H9 (cell line): ENCODE measurements at regions not wholly inside any gene's neighbourhood (a gene's known extent, or its start where the extent isn't known, plus 50 kb on each side); places are given as distances from the start of the nearest gene placed in this dataset.

Experiments used
- DNase-seq: peaks from one replicate; pipeline ENCODE4 v3.0.0-alpha.2; 2017
- H2AFZ ChIP-seq: one replicate; pipeline ENCODE4 v1.6.1; 2013; ENCODE audit warnings: mild to moderate bottlenecking, low read length, control low read depth, moderate library complexity
- H2AK5ac ChIP-seq: 2 replicates; pipeline ENCODE4 v1.6.1; 2013; ENCODE audit warnings: low read length, control low read depth, mixed read lengths; ENCODE audit not compliant: insufficient read length
- H2BK120ac ChIP-seq: one replicate; pipeline ENCODE4 v1.6.1; 2013; ENCODE audit warnings: low read depth, mild to moderate bottlenecking, low read length, control low read depth, inconsistent platforms; ENCODE audit not compliant: poor library complexity, severe bottlenecking
- H2BK12ac ChIP-seq: 2 replicates; pipeline ENCODE4 v1.6.1; 2013; ENCODE audit warnings: low read length, control low read depth, mixed read lengths, low read depth; ENCODE audit not compliant: insufficient read length
- H2BK15ac ChIP-seq: 2 replicates; pipeline ENCODE4 v1.6.1; 2013; ENCODE audit warnings: low read depth, low read length, control low read depth
- H2BK20ac ChIP-seq: one replicate; pipeline ENCODE4 v1.6.1; 2013; ENCODE audit warnings: low read depth, mild to moderate bottlenecking, low read length, control low read depth, inconsistent platforms; ENCODE audit not compliant: poor library complexity, severe bottlenecking
- H2BK5ac ChIP-seq: 2 replicates; pipeline ENCODE4 v1.6.1; 2013; ENCODE audit warnings: low read length, control low read depth, mixed read lengths; ENCODE audit not compliant: insufficient read length
- H3K14ac ChIP-seq: 2 replicates; pipeline ENCODE4 v1.6.1; 2013; ENCODE audit warnings: low read length, control low read depth; ENCODE audit not compliant: insufficient read depth
- H3K18ac ChIP-seq: 2 replicates; pipeline ENCODE4 v1.6.1; 2013; ENCODE audit warnings: low read depth, mild to moderate bottlenecking, mixed read lengths, low read length, control low read depth; ENCODE audit not compliant: insufficient read length
- H3K23ac ChIP-seq: 2 replicates; pipeline ENCODE4 v1.6.1; 2013; ENCODE audit warnings: low read length, control low read depth, mixed read lengths, low read depth; ENCODE audit not compliant: insufficient read length
- H3K23me2 ChIP-seq: 2 replicates; pipeline ENCODE4 v1.6.1; 2013; ENCODE audit warnings: low read depth, mild to moderate bottlenecking, mixed read lengths, low read length, control low read depth; ENCODE audit not compliant: insufficient read length, poor library complexity, severe bottlenecking
- H3K27ac ChIP-seq: 2 replicates; pipeline ENCODE4 v1.5.1; 2013; ENCODE audit warnings: low read length, control low read depth, mixed read lengths, low read depth; ENCODE audit not compliant: insufficient read length
- H3K27me3 ChIP-seq: 2 replicates; pipeline ENCODE4 v1.6.1; 2013; ENCODE audit warnings: low read length, control low read depth, inconsistent platforms; ENCODE audit not compliant: insufficient read depth
- H3K4ac ChIP-seq: 2 replicates; pipeline ENCODE4 v1.6.1; 2013; ENCODE audit warnings: low read depth, mild to moderate bottlenecking, control low read depth, inconsistent platforms, low read length, moderate library complexity
- H3K4me1 ChIP-seq: 2 replicates; pipeline ENCODE4 v1.6.1; 2013; ENCODE audit warnings: low read length, control low read depth, inconsistent platforms; ENCODE audit not compliant: insufficient read depth
- H3K4me2 ChIP-seq: 2 replicates; pipeline ENCODE4 v1.6.1; 2013; ENCODE audit warnings: low read length, control low read depth, mixed read lengths; ENCODE audit not compliant: insufficient read length, insufficient read depth
- H3K56ac ChIP-seq: 2 replicates; pipeline ENCODE4 v1.6.1; 2013; ENCODE audit warnings: low read depth, mild to moderate bottlenecking, mixed read lengths, low read length, control low read depth; ENCODE audit not compliant: insufficient read length
- H3K79me1 ChIP-seq: 2 replicates; pipeline ENCODE4 v1.6.1; 2013; ENCODE audit warnings: low read depth, mild to moderate bottlenecking, moderate library complexity, low read length, control low read depth, inconsistent platforms; ENCODE audit not compliant: insufficient read depth, poor library complexity, severe bottlenecking
- H3K79me2 ChIP-seq: 2 replicates; pipeline ENCODE4 v1.6.1; 2013; ENCODE audit warnings: low read length, control low read depth, inconsistent platforms; ENCODE audit not compliant: insufficient read depth
- H3K9ac ChIP-seq: 2 replicates; pipeline ENCODE4 v1.6.1; 2013; ENCODE audit warnings: low read length, control low read depth, mixed read lengths; ENCODE audit not compliant: insufficient read length; ENCODE audit errors: extremely low read depth
- H3K9me3 ChIP-seq: one replicate; pipeline ENCODE4 v1.6.1; 2013; ENCODE audit warnings: low read depth, low read length, inconsistent platforms; ENCODE audit not compliant: control insufficient read depth
- H3T11ph ChIP-seq: one replicate; pipeline ENCODE4 v1.6.1; 2013; ENCODE audit warnings: mild to moderate bottlenecking, low read length, control low read depth, inconsistent platforms
- H4K20me1 ChIP-seq: one replicate; pipeline ENCODE4 v1.6.1; 2013; ENCODE audit not compliant: control insufficient read depth, insufficient read length, insufficient read depth
- H4K5ac ChIP-seq: 2 replicates; pipeline ENCODE4 v1.6.1; 2013; ENCODE audit warnings: low read depth, mild to moderate bottlenecking, mixed read lengths, low read length, control low read depth; ENCODE audit not compliant: insufficient read length
- H4K8ac ChIP-seq: replicated peaks from 2 replicates; pipeline ENCODE4 v1.6.1; 2013; ENCODE audit warnings: low read length, control low read depth, mixed read lengths, low read depth; ENCODE audit not compliant: insufficient read length
- H4K91ac ChIP-seq: 2 replicates; pipeline ENCODE4 v1.6.1; 2013; ENCODE audit warnings: low read depth, mild to moderate bottlenecking, moderate library complexity, mixed read lengths, low read length, control low read depth; ENCODE audit not compliant: insufficient read length
- H3K27ac Mint-ChIP-seq, 3 experiments: 2 replicates in 2 of 3; 3 replicates in 1 of 3; pipeline ENCODE4 v1.8.0; 2020 to 2021; ENCODE audit warnings: mixed read lengths in 3 of 3, mild to moderate bottlenecking in 1 of 3, moderate library complexity in 1 of 3
- H3K27me3 Mint-ChIP-seq: 2 replicates; pipeline ENCODE4 v1.8.0; 2021; ENCODE audit warnings: low read depth, mild to moderate bottlenecking, moderate library complexity, mixed read lengths
- H3K36me3 Mint-ChIP-seq, 3 experiments: 2 replicates in 2 of 3; 3 replicates in 1 of 3; pipeline ENCODE4 v1.8.0; 2020 to 2021; ENCODE audit warnings: low read depth in 3 of 3, mixed read lengths in 3 of 3; ENCODE audit not compliant: insufficient read depth in 1 of 3
- H3K4me1 Mint-ChIP-seq, 2 experiments: 2 replicates each; pipeline ENCODE4 v1.8.0; 2020; ENCODE audit warnings: mixed read lengths in 2 of 2
- H3K4me3 Mint-ChIP-seq, 2 experiments: 2 replicates in 1 of 2; 3 replicates in 1 of 2; pipeline ENCODE4 v1.8.0; 2020 to 2021; ENCODE audit warnings: mild to moderate bottlenecking in 2 of 2, mixed read lengths in 2 of 2, moderate library complexity in 1 of 2
- H3K9me3 Mint-ChIP-seq, 2 experiments: 2 replicates in 1 of 2; 3 replicates in 1 of 2; pipeline ENCODE4 v1.8.0; 2020; ENCODE audit warnings: mild to moderate bottlenecking in 2 of 2, mixed read lengths in 2 of 2, moderate library complexity in 1 of 2
- WGBS: extraction: QIAGEN DNeasy Blood & Tissue Kit; methylation state at CpG from one replicate; pipeline ENCODE4 v1.1.7; 2013; ENCODE audit warnings: missing lambda C conversion rate, low lambda C conversion rate, mixed read lengths; ENCODE audit not compliant: insufficient read length; ENCODE audit errors: extremely low coverage; 5-methylcytosine and 5-hydroxymethylcytosine counted together
- TF ChIP-seq, protein P1 (sequence below): fragments of 200-600 bp; sonication (generic); conservative IDR thresholded peaks from 3 replicates; pipeline ENCODE4 v1.8.0; 2021; ENCODE audit warnings: antibody characterized with exemption, mild to moderate bottlenecking

DNA sequence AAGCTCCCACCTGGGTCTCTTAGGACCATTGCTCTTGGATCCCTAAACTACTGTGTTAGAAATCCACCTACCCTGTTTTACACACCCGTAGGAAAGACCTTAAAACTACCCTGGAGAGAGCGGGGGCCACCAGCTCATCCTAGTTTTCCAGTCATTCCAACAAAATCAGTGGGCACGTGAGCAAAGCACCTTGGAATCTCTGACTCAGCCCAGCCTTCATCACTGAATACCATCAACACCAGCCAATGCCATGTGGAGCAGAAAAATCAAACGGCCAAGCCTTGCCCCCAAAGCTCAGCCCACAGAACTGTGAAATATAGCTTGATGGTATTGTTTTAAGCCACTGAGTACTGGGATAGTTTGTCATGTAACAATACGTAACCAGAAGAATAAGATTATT, 449.7 kb upstream of the CHAC2 start:
- Histone ChIP-seq H2BK12ac (no peak overlapping the region), H2BK20ac (no peak overlapping the region), H3K4me1 (no peaks in the 10 kb centered on the region; the same call in 1 of the 2 replicates), H2AK5ac (no peak overlapping the region), H2BK15ac (no peak overlapping the region), H3K23ac (no peak overlapping the region), H3K79me1 (no peaks in the 10 kb centered on the region), H3K79me2 (no peaks in the 10 kb centered on the region), H3K27ac (no peak overlapping the region), H3T11ph (no peak overlapping the region), H2AFZ (no peak overlapping the region), H4K5ac (no peak overlapping the region), H3K4ac (no peak overlapping the region), H3K14ac (no peak overlapping the region), H3K23me2 (no peaks in the 10 kb centered on the region), H3K27me3 (no peaks in the 10 kb centered on the region), H4K8ac (no peak overlapping the region), H3K4me2 (no peak overlapping the region), H3K18ac (no peak overlapping the region), H4K91ac (no peak overlapping the region), H3K56ac (no peak overlapping the region), H2BK5ac (no peak overlapping the region), H3K9ac (no peak overlapping the region), H4K20me1 (no peaks in the 10 kb centered on the region), H3K9me3 (no peaks in the 10 kb centered on the region), H2BK120ac (no peak overlapping the region)
- no peaks in the 10 kb centered on the region; a peak in 1 of 5 replicates for H3K9me3 Mint-ChIP-seq
- H3K36me3 Mint-ChIP-seq: no peaks in the 10 kb centered on the region
- no peak for DNase-seq
- no peaks in the 10 kb centered on the region; the same call in 1 of the 2 replicates for H3K27me3 Mint-ChIP-seq
- H3K4me3 Mint-ChIP-seq: no peak overlapping the region
- no CpG with 5 or more reads among the region's 5 CpGs for WGBS
- peaks cover 15 to 17% of the 10 kb centered on the region in 2 experiments for H3K4me1 Mint-ChIP-seq
- H3K27ac Mint-ChIP-seq: no peak overlapping the region
- TF ChIP-seq, protein P1, sequence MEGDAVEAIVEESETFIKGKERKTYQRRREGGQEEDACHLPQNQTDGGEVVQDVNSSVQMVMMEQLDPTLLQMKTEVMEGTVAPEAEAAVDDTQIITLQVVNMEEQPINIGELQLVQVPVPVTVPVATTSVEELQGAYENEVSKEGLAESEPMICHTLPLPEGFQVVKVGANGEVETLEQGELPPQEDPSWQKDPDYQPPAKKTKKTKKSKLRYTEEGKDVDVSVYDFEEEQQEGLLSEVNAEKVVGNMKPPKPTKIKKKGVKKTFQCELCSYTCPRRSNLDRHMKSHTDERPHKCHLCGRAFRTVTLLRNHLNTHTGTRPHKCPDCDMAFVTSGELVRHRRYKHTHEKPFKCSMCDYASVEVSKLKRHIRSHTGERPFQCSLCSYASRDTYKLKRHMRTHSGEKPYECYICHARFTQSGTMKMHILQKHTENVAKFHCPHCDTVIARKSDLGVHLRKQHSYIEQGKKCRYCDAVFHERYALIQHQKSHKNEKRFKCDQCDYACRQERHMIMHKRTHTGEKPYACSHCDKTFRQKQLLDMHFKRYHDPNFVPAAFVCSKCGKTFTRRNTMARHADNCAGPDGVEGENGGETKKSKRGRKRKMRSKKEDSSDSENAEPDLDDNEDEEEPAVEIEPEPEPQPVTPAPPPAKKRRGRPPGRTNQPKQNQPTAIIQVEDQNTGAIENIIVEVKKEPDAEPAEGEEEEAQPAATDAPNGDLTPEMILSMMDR: no peak
